DND-41 (cell line): ENCODE measurements at regions not wholly inside any gene's neighbourhood (a gene's known extent, or its start where the extent isn't known, plus 50 kb on each side); places are given as distances from the start of the nearest gene placed in this dataset.

Experiments used
- EZH2 ChIP-seq: IDR thresholded peaks from 3 replicates; pipeline ENCODE4 v1.6.1; 2012; ENCODE audit warnings: borderline replicate concordance, low read depth, mild to moderate bottlenecking, moderate library complexity, low read length, inconsistent platforms; ENCODE audit not compliant: severe bottlenecking
- TF ChIP-seq, protein P1 (sequence below): IDR thresholded peaks from 2 replicates; pipeline ENCODE4 v1.5.1; 2012; ENCODE audit warnings: borderline replicate concordance, low read length, moderate library complexity, mild to moderate bottlenecking; ENCODE audit not compliant: poor library complexity, severe bottlenecking; ENCODE audit errors: extremely low read depth

DNA sequence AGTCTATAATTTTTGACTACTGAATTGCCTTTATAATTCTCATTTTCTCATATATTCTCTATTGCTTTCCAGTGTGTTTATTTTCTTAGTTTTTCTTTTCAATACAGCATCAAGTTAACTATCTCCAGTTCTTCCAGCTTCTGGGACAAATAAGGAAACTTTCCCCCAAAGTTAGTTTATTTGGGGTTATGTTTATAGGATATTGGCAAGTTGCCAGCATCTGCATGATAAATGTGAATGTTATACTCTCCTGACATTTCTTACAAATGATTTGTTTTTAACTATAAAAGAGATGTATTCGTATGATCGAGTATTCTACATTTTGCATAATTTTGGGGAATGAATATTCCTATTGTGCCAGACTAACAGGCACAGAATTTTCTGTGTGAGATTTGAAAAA is 140.6 kb upstream of the KCNJ3 start:
- TF ChIP-seq, protein P1, sequence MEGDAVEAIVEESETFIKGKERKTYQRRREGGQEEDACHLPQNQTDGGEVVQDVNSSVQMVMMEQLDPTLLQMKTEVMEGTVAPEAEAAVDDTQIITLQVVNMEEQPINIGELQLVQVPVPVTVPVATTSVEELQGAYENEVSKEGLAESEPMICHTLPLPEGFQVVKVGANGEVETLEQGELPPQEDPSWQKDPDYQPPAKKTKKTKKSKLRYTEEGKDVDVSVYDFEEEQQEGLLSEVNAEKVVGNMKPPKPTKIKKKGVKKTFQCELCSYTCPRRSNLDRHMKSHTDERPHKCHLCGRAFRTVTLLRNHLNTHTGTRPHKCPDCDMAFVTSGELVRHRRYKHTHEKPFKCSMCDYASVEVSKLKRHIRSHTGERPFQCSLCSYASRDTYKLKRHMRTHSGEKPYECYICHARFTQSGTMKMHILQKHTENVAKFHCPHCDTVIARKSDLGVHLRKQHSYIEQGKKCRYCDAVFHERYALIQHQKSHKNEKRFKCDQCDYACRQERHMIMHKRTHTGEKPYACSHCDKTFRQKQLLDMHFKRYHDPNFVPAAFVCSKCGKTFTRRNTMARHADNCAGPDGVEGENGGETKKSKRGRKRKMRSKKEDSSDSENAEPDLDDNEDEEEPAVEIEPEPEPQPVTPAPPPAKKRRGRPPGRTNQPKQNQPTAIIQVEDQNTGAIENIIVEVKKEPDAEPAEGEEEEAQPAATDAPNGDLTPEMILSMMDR = no peak
- TF ChIP-seq EZH2 = no peak
